ENCODE measurements at regions not wholly inside any gene's neighbourhood (a gene's known extent, or its start where the extent isn't known, plus 50 kb on each side); places are given as distances from the start of the nearest gene placed in this dataset.
"Not testable (repeated sequence)": the region's sequence is repeated elsewhere in the genome, so short reads cannot be mapped to it uniquely, and the experiment has no call there.

DNA sequence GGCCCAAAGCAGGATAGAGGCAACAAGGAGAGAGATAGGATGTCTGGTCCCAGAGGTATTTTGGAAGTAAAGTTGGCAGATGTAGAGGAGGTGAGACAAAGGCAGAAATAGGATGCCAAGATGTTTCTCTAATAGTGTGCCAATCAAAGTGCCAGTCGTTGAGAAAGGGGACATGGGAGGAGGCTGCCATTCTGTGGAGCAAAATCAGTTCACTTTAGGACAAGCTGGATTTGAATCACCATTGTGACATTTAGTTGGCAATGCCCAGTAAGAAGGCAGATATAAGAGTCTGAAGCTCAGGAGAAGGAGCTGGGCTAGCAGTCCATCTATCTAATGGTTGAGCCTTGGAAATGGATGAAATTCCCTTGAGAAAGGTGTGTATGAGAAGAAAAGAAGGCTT lies 53.8 kb downstream of the ADRB2 start:
- DNase-seq: no peak

DNA sequence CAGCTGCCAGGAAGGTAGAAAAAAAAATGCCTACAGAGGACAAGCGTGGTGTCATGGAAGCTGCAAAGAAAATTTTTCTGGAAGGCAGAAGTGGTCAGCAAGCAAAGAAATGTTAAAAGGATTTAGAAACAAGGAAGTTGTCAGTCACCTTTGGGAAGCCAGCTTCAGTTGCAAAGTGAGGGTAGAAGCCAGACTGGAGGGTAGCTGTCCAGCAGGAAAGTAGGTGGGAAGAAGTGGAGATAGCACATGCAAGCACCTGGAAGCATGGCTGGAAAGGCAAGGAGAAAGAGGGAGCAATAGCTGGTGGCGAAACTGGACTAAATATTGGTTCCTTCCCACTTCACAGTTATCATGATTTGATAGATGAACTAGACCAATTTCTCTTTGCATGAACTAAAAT lies 54.3 kb downstream of the ADRB2 start:
- DNase-seq: no peak

DNA sequence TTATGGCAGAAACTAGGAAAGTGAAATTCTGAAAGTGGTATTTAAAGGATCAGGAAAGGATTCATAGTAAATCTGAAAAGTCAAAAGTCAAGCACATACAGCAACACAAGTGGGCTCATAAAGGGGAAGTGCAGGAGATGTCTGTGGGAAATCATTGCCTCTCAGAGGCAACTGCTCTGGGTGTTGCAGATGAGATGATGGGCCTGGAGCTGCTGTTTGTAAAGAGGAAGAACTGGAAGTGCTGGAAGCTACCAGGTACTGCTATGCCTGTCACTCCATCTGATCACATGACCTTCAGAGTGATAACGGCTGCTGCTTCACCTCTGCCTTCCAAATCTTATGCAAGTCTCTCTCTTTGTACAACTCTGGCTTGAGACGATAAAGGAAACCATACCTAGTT lies 55.9 kb downstream of the ADRB2 start:
- DNase-seq: no peak

DNA sequence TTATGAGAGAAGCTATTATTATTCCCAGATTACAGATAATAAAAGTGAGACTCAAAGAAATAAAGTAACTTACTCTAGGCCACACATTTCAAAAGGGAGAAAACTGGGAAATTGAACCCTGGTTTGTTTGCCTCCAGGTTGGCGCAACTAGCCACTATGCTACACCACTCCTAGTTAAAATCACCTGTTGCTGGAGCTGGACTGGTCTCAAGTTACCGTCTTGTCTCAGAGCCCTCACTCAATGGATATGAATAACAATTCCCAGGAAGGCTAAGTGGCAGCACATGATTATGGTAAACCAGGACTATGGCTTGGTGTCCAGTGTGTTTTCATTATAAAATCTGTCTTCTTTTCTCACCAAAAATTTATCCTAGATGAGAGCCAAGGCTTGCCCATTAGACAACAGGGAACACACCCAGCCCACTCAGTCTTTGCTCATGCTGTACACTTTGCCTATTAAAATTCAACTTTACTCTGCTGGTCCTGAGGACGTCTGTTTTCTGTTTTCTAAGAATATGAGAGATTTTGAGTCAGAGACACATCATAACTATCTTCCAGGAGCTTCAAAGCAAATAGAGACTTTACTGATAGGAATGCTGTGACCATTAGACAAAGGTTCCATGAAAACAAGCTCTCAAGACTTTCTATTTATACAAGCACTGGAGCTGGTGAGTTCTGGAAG lies 58.1 kb downstream of the ADRB2 start:
- no peak for DNase-seq

DNA sequence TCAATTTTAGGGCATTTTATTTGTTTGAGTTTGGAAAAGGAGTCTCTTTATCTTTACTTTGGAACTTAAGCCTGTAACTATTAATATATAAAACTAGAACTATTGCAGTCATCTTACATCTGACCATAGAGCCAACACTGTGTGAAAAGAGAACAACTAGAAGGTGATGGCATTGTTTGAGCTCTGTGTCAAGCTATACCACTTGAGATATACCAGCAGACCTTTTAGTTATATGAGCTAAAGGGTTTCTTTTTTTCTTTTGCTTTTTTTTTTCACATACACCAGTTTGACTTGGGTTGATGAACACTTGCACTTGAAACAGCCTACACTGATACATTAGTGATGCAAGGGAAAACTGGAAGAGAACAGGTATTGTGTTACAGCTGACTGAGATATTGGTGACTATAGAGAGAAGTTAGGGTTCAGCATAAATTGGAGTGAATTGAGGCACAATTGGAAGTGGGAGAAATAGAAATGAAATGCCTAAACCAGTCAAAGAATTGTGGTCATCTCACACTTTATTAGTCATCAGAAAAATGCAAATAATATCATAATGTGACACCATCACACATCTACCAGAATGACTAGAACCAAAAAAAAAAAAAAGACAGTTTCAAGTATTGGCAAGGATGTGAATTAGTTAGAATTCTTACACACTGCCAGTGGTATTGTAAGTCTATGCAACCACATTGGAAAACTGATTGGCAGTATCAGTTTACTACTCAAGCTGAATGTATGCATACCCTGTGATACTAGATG lies 60.9 kb downstream of the ADRB2 start:
- DNase-seq: no peak

DNA sequence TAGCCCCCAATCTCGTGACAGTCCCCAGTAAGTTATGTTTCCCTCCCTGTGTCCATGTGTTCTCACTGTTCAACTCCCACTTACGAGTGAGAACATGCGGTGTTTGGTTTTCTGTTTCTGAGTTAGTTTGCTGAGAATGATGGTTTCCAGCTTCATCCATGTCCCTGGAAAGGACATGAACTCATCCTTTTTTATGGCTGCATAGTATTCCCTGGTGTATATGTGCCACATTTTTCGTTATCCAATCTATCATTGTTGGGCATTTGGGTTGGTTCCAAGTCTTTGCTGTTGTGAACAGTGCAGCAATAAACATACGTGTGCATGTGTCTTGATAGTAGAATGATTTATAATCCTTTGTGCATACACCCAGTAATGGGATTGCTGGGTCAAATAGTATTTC lies 63.5 kb downstream of the ADRB2 start:
- not testable (repeated sequence) for DNase-seq

DNA sequence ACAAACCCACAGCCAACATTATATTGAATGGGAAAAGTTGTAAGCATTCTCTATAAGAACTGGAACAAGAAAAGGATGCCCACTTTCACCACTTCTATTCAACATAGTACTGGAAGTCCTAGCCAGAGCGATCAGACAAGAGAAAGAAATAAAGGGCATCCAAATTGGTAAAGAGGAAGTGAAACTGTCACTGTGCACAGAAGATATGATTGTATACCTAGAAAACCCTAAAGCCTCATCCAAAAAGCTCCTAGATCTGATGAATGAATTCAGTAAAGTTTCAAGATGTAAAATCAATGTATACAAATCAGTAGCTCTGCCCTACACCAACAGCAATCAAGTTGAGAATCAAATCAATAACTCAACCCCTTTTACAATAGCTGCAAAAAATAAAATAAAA lies 69.0 kb downstream of the ADRB2 start:
- DNase-seq: not testable (repeated sequence)

DNA sequence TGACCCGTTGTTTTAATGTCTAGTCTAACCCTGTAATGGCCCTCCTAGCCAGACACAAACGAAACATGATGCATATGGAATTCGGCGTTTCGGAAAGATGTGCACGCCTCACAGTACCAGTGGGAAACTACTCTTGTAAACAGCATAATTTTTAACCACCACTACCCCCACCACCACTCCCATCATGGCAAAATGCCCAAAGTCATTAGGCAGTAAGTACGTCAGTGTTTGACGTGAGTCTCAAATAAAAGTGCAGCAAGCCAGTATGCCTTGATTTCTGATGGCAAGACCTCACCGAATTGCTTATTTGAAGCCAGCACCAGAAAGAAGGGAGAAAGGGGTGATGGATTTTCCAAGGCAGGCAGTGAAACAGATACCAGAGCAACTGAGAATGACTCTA lies 71.4 kb downstream of the ADRB2 start:
- DNase-seq: no peak

DNA sequence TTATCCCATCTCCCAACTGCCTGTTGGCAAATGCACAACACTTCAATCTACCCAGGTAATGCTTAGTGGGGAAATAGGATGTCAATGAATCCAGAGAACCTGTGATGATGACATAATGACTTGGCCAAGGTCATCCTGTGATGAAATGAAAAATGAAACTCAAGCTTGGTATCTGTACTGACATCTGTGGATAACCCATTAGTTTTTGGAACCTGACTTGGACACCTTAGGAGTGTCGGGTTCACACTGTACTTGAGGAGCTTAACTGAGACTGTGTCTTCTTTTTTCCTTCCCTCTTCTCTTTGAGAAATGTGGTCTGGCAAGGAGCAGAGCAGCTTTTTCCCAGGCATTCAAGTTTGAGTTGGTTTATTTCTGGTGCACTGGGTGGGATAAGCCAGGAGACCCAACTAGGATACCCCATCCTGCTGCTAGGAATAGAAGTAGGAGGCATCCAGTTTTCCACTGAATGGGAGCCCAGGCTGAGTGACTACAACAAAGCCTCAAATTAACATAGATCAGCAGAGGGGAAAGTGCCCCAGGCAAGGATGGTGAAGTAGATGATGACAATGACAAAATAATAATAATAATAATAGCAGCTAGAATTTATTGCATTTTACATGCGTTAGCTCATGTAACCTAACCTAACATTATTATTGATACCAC lies 72.1 kb downstream of the ADRB2 start:
- DNase-seq: no peak

DNA sequence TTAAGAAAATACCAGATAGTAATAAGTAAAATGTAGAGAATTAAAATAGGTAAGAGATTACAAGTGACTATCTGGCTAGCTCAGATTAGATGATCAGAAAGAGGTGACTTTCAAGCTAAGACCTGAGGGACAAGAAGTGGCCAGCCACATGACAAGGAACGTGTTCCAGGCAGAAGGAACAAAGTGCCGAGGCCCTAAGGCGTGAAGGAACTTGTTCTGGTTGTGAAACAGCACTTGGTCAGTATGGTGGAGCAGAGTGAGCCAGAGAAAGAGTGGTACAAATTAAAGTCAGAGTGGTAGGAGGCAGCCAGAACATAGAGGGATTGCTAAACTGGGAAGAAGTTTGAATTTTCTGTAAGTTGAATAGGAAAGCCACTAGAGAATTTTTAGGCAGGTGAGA lies 73.6 kb downstream of the ADRB2 start:
- DNase-seq: no peak

DNA sequence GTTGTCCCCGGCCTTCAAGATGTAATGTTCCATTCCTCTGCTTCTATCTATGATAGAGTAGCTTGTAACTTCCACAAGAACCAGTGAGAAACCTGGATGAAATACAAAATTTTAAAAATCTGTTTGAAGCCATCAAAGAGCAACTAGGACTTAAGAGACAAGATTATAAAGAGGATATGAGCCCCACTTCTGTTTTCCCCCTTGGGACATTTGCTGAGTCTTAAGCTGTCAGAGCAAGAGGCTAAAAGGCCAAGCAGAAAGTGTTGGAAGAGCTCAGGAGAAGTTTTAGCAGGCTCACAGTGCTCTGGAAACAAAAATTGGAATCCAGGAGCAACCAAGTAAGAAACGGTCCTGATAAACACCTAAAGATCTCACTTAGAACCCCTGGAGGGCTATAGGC lies 76.1 kb downstream of the ADRB2 start:
- DNase-seq: no peak

DNA sequence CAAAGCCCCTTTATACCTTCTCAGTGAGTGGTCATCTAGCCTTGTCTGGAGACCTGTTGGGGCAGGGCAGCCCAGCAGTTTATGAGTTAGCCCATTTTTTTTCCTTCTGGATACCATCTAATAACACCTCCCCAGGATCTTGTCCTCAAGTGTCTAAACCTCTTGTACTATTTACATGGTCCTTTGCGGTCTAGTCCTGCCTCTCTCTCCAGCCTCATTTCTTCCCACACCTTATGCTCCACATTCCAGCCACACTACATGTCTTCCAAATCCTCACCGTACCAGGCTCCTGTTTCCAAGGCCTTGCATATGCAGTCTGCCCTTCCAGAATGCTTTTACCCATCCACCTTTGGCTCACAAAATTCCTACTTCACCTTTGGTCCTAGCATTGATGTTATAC lies 77.2 kb downstream of the ADRB2 start:
- no peak for DNase-seq

DNA sequence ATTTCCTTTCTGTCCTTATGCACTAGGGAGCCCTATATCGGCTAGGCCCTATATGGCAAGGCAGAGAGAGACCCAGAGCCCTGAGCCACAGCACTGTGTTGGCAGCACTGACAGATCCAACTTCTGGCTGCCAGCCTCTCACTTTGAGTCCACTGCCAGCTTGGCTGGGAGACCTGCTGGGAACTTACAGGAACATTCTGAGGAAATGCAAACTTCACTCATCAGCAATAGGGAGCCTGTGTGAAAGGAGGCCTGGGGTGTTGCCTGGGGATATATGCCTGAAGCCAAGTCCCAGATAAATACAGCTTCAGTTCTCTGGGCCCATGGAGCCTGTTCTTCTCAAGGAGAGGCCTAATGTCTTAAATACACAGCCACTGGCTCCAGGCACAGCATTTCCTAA lies 78.0 kb downstream of the ADRB2 start:
- peak in 44 of 56 donors; percentile 3 to 79 (median 30) for DNase-seq

DNA sequence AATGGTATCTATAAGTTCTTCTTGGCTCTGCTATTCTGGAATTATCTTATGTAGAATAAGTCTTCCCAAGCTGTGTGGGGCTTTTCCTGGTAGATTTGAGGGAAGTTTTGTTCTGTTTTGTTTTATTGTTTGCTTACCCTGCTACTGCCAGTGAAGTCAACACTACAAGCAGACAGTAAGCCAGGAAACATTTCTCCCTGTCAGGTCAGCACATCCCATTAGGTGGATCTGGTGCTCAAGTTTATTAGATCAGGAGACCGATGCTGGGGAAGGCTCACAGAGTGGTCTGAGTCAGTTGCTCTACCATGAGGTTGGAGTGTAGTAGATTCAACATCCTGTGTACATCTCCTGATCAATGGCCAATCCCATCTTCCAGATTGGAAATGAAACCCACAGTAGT lies 79.1 kb downstream of the ADRB2 start:
- DNase-seq: no peak

DNA sequence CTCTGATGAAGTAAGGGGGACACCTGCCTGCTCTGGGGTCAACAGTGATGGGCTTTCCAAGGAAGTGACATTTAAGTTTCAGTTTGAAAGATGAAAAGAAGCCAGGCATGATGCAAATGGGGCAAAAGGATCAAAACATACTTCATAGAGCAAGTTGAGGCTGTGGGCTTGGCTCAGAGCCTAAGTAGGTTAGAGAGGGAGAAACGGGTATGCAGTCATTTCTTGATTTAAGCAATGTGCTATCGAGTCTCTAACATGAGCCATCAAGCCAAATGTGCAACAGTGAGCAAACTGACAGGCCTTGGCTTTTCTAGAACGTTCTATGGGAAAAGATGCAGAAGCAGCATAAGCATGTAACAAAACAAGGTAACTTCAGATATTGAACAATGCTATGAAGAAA lies 80.6 kb downstream of the ADRB2 start:
- DNase-seq: no peak

DNA sequence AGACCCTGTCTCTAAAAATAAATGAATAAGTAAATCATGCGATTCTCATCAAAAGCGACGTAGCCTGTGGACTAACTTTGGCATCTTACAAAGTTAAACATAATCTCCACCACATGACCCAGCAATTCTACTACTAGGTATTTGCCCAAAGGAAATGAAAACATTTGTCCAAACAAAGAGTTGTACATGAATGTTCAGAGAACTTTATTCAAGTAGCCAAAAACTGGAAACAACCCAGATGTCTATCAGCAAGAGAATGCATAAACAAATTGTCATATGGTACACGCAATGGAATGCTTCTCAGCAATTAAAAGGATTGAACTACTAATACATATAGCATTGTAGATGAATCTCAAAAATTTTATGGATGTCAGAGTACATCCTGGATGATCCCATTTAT lies 82.6 kb downstream of the ADRB2 start:
- no peak for DNase-seq

DNA sequence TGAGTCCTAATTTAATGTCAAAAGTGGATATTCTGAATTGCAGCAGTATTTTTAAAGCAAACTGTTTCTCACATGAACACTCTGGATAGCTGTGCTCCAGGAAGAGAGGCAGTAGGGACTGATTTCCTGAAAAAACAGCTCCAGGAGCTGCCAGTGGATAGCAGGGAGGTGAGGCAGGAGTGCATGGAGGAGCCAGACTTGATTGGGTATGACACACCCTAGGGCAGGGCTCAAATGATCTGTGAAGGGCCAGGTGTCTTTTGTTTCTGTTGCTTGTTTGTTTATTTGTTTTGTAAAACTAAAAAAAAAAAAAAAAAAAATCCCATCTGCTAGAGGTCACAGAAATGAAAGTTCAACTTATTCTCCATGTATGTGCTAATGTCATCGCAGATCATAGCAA lies 83.4 kb downstream of the ADRB2 start:
- no peak for DNase-seq

DNA sequence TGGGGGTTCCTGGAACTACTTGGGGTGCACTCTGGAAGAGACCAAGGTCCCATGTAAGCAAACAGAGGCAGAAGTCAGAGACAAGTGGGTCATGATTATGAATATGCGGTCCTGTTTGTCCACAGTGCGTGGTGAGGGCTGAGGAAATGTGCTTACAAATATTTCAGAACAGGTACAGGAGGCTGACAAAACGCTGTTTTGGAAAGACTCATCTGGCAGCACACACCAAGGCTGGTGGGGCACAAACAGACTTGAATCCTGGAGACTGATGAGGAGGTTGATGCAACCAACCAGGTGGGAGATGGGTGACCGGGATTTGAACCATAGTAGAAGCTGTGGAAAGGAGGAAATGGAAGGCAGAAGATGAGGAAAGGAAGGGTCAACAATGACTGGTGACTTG lies 83.8 kb downstream of the ADRB2 start:
- no peak for DNase-seq

DNA sequence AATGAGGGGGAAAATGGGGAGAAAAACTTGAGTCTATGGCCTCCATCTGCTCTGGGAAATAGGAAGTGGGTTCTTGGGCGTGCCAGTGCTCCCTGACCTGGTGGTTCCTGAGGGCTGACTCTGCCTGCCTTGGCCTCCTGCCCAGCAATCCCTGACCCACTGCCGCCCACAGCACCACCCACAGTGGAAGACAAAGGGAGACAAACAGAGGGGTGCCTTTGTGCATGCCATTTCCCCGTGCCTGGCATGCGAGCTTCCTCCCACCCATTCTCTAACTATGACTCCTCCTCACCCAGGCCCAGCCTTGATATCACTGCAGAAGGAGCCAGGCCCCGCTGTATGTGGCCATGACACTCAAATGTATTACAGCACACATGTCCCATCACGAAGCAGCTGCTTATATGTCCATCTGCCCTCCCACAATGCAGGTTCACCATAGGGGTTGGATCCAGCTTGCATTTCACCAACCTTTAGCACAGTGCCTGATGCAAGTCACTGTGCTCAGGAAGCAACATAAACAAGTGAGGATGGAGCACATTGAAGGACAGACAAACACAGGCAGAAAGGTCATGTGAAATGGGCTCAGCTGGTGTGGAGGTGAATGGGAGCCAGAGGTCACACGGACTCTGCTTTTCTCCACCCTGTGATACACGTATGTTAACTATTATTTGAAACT lies 84.4 kb downstream of the ADRB2 start:
- DNase-seq: peak in 1 of 56 donors; percentile 45

DNA sequence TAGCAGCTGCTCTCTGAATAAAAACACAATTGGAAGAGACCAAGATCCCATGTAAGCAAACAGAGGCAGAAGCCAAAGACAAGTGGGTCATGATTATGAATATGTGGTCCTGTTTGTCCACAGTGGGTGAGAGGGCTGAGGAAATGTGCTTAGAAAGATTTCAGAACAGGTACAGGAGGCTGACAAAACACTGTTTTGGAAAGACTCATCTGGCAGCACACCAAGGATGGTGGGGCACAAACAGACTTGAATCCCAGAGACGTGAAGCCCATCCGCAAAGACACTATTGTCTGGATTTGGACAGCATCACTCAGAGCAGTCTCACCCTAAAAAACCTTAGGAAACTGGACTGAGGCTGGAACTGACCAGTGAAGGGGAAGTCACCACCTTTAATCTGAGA lies 85.0 kb downstream of the ADRB2 start:
- no peak for DNase-seq

DNA sequence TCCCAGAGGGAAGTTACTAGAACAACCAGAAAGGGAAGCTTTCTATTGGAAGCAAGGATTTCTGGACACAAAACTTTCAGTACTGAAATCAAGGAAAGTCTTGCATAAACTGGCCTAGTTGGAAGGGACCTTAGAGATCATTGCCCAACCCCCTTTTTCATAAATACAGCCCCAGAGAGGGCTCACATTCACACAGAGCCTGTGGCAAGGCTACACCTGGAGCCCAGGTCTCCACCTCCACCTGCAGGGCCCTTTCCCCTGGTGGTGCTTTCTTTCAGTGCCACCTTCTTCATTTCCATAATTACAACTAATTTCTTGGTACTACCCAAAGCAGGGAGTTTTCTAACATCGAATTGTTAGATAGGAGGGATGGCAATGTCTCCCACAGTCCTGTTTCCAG lies 85.7 kb downstream of the ADRB2 start:
- DNase-seq: no peak

DNA sequence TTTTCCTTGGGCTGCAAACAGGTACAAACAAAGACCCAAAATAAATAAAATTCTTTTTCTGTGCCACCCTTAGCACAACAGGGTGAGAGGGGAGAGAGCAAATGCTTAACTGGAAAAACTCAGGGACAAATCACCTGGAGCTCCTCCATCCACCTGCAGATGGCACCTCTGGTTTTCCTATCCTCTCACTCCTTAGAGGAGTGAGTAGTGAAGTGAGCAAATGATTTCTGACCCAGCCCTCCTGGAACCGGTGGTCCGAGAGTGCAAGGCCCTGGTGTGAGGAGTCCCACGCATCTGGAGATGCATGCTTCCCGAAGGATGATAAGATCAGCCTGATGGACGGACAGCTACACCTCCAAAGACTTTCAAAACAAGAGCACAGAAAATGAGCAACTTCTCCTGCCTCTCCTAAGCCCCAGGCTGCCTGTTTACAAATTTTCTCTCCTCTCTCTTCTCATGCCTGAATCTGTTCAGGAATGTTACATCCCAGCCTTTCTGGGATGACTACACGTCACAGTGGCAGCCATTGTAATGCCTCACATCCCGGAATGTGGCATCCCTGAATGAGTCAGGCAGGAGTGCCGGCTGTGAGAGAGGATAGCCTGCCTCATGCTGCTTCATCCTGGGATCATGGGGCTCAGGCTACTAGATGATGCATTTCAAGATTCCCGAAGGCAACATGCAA lies 86.4 kb downstream of the ADRB2 start:
- DNase-seq: no peak
